ENCODE measurements at regions not wholly inside any gene's neighbourhood (a gene's known extent, or its start where the extent isn't known, plus 50 kb on each side); places are given as distances from the start of the nearest gene placed in this dataset.

- Histone ChIP-seq H3K4me2 (ENCODE audit: insufficient read depth, low read length) (no peak overlapping the region), H3K27ac (ENCODE audit: extremely low read depth, low read depth, low read length) (no peak overlapping the region), H4K20me1 (replicated peaks; ENCODE audit: control insufficient read depth, insufficient read depth, low read length) (no peaks in the 10 kb centered on the region), H3K9me1 (ENCODE audit: control insufficient read depth, insufficient read depth, low read length) (no peaks in the 10 kb centered on the region), H2AFZ (ENCODE audit: low read depth, low read length) (no peak overlapping the region), H3K79me2 (ENCODE audit: control insufficient read depth, insufficient read depth, low read length) (no peaks in the 10 kb centered on the region), H3K9ac (ENCODE audit: insufficient read depth in 1 of 2, low read depth in 2 of 2, low read length in 2 of 2) (no peak overlapping the region), H3K27me3 (ENCODE audit: control insufficient read depth in 2 of 2, insufficient read depth in 2 of 2, low read length in 2 of 2) (peaks cover 8 to 34% of the 10 kb centered on the region in 2 experiments; a peak in 3 of 5 replicates), H3K4me1 (replicated peaks in 1 of 2; ENCODE audit: control insufficient read depth in 2 of 2, insufficient read depth in 2 of 2, low read length in 2 of 2) (no peaks in the 10 kb centered on the region), H3K9me3 (replicated peaks; ENCODE audit: control insufficient read depth, insufficient read depth, low read depth, low read length) (no peaks in the 10 kb centered on the region), H3K36me3 (ENCODE audit: control insufficient read depth, insufficient read depth, low read length) (no peaks in the 10 kb centered on the region), H3K4me3 (no peak overlapping the region)
- in situ Hi-C loops (cut with MboI): no loop called here
- WGBS (ENCODE audit: insufficient coverage, low coverage, missing lambda C conversion rate): 26% methylated on average over 7 of the region's 7 CpGs
- BruUV-seq (replicated peaks): no TSS peak
- no peak for FAIRE-seq
- ChIA-PET POLR2A (no interaction called here), CTCF (ENCODE audit: low intra/inter-chr PET ratio) (no interaction called here)
- no peak for ATAC-seq
- TF ChIP-seq IRF9 (tag; IDR thresholded peaks at IDR 0.05) (no peak), NCOR1 (IDR thresholded peaks at IDR 0.05) (no peak), FOXJ3 (CRISPR knock-in tag; IDR thresholded peaks at IDR 0.05) (no peak), CBFA2T3 (IDR thresholded peaks at IDR 0.05) (no peak), HDGF (IDR thresholded peaks at IDR 0.05) (no peak), ZNF311 (CRISPR knock-in tag; IDR thresholded peaks at IDR 0.05) (no peak), HDAC8 (tag; IDR thresholded peaks at IDR 0.05) (no peak), ATF7 (IDR thresholded peaks at IDR 0.05) (no peak), CHD2 (IDR thresholded peaks at IDR 0.05; ENCODE audit: low read depth, low read length) (no peak), ZNF174 (CRISPR knock-in tag; IDR thresholded peaks at IDR 0.05) (no peak), ZNF253 (CRISPR knock-in tag; conservative IDR thresholded peaks at IDR 0.05) (no peak), GTF2A2 (tag; IDR thresholded peaks at IDR 0.05) (no peak), ZNF707 (CRISPR knock-in tag; conservative IDR thresholded peaks at IDR 0.05) (no peak)
- TF ChIP-seq, protein P1, sequence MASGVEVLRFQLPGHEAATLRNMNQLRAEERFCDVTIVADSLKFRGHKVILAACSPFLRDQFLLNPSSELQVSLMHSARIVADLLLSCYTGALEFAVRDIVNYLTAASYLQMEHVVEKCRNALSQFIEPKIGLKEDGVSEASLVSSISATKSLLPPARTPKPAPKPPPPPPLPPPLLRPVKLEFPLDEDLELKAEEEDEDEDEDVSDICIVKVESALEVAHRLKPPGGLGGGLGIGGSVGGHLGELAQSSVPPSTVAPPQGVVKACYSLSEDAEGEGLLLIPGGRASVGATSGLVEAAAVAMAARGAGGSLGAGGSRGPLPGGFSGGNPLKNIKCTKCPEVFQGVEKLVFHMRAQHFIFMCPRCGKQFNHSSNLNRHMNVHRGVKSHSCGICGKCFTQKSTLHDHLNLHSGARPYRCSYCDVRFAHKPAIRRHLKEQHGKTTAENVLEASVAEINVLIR (CRISPR knock-in tag; IDR thresholded peaks at IDR 0.05): no peak
- TF ChIP-seq, protein P2, sequence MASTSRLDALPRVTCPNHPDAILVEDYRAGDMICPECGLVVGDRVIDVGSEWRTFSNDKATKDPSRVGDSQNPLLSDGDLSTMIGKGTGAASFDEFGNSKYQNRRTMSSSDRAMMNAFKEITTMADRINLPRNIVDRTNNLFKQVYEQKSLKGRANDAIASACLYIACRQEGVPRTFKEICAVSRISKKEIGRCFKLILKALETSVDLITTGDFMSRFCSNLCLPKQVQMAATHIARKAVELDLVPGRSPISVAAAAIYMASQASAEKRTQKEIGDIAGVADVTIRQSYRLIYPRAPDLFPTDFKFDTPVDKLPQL (IDR thresholded peaks at IDR 0.05; ENCODE audit: extremely low read depth, insufficient read length): no peak
- DNase-seq (ENCODE audit: extremely low read depth in 1 of 4, low spot score in 3 of 4): no peak
- intact Hi-C loops (cut with micrococcal nuclease): no loop called here
Measured at GRCh38 chr4:184932343-184932742, 85.9 kb upstream of the HELT start.

Measured in K562 (cell line).